Glutamatergic neuron (in vitro differentiated cells): ENCODE measurements at regions not wholly inside any gene's neighbourhood (a gene's known extent, or its start where the extent isn't known, plus 50 kb on each side); places are given as distances from the start of the nearest gene placed in this dataset.
"Not testable (repeated sequence)": the region's sequence is repeated elsewhere in the genome, so short reads cannot be mapped to it uniquely, and the experiment has no call there.

Source experiments
- DNase-seq: peaks from one replicate; pipeline ENCODE4 v3.0.0; 2022
- H3K27ac Mint-ChIP-seq: one replicate; pipeline ENCODE4 v1.8.0; 2020; ENCODE audit warnings: mild to moderate bottlenecking, mixed read lengths, inconsistent platforms; ENCODE audit not compliant: unreplicated experiment
- H3K27me3 Mint-ChIP-seq: one replicate; pipeline ENCODE4 v1.8.0; 2020; ENCODE audit warnings: mild to moderate bottlenecking, moderate library complexity, mixed read lengths, inconsistent platforms; ENCODE audit not compliant: unreplicated experiment
- H3K36me3 Mint-ChIP-seq: one replicate; pipeline ENCODE4 v1.8.0; 2020; ENCODE audit warnings: mild to moderate bottlenecking, mixed read lengths, inconsistent platforms; ENCODE audit not compliant: unreplicated experiment
- H3K4me1 Mint-ChIP-seq: one replicate; pipeline ENCODE4 v1.8.0; 2020; ENCODE audit warnings: mild to moderate bottlenecking, low read depth, mixed read lengths, inconsistent platforms; ENCODE audit not compliant: unreplicated experiment
- H3K4me3 Mint-ChIP-seq: one replicate; pipeline ENCODE4 v1.8.0; 2020; ENCODE audit warnings: mild to moderate bottlenecking, mixed read lengths, inconsistent platforms; ENCODE audit not compliant: unreplicated experiment
- H3K9me3 Mint-ChIP-seq: one replicate; pipeline ENCODE4 v1.8.0; 2020; ENCODE audit warnings: mild to moderate bottlenecking, moderate library complexity, mixed read lengths, inconsistent platforms; ENCODE audit not compliant: unreplicated experiment
- TF ChIP-seq, protein P1 (sequence below): fragments of 200-600 bp; sonication (generic); IDR thresholded peaks from one replicate; pipeline ENCODE4 v1.5.0; 2021; ENCODE audit not compliant: partially characterized antibody, unreplicated experiment

DNA sequence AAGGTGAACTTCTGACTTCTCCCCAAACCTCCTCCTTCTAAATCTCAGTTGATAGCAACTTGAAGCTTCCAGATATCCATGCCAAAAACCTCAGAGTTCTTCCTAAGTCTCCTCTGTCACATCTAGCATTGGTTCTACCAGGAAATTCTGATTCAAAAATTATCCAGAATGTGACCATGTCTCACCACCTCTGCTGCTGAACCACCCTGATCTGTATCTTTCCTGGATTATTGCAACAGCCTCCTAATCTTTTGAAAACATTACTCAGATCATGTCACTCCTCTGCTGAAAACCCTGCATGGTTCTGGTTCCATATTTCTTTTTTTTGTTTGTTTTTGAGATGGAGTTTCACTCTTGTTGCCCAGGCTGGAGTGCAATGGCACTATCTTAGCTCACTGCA, 78.7 kb upstream of the TNFSF11 start:
- Mint-ChIP-seq H3K4me3 (no peak overlapping the region), H3K4me1 (no peaks in the 10 kb centered on the region), H3K27ac (no peak overlapping the region), H3K36me3 (no peaks in the 10 kb centered on the region), H3K9me3 (no peaks in the 10 kb centered on the region), H3K27me3 (peaks cover 4% of the 10 kb centered on the region)
- TF ChIP-seq, protein P1, sequence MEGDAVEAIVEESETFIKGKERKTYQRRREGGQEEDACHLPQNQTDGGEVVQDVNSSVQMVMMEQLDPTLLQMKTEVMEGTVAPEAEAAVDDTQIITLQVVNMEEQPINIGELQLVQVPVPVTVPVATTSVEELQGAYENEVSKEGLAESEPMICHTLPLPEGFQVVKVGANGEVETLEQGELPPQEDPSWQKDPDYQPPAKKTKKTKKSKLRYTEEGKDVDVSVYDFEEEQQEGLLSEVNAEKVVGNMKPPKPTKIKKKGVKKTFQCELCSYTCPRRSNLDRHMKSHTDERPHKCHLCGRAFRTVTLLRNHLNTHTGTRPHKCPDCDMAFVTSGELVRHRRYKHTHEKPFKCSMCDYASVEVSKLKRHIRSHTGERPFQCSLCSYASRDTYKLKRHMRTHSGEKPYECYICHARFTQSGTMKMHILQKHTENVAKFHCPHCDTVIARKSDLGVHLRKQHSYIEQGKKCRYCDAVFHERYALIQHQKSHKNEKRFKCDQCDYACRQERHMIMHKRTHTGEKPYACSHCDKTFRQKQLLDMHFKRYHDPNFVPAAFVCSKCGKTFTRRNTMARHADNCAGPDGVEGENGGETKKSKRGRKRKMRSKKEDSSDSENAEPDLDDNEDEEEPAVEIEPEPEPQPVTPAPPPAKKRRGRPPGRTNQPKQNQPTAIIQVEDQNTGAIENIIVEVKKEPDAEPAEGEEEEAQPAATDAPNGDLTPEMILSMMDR, result no peak
- DNase-seq, result no peak

DNA sequence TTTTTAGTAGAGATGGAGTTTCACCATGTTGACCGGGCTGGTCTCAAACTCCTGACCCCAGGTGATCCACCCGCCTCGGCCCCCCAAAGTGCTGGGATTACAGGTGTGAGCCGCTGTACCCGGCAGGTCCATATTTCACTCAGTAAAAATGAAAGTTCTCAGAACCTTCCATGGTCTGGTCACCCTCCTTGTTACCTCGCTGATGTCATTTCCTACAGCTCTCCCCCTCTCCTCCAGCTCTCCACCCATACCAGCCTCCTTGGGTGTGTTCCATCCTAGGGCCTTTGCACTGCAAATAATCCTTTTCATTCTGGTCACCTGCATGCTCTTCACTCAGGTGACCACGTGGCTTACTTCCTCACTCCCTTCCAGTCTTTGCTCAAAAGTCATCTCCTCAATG, 78.2 kb upstream of the TNFSF11 start:
- TF ChIP-seq, protein P1, result no peak
- H3K4me3 Mint-ChIP-seq, result no peak overlapping the region
- no peaks in the 10 kb centered on the region for H3K36me3 Mint-ChIP-seq
- no peak overlapping the region for H3K27ac Mint-ChIP-seq
- H3K4me1 Mint-ChIP-seq, result no peaks in the 10 kb centered on the region
- no peaks in the 10 kb centered on the region for H3K9me3 Mint-ChIP-seq
- peaks cover 4% of the 10 kb centered on the region for H3K27me3 Mint-ChIP-seq
- DNase-seq, result no peak

DNA sequence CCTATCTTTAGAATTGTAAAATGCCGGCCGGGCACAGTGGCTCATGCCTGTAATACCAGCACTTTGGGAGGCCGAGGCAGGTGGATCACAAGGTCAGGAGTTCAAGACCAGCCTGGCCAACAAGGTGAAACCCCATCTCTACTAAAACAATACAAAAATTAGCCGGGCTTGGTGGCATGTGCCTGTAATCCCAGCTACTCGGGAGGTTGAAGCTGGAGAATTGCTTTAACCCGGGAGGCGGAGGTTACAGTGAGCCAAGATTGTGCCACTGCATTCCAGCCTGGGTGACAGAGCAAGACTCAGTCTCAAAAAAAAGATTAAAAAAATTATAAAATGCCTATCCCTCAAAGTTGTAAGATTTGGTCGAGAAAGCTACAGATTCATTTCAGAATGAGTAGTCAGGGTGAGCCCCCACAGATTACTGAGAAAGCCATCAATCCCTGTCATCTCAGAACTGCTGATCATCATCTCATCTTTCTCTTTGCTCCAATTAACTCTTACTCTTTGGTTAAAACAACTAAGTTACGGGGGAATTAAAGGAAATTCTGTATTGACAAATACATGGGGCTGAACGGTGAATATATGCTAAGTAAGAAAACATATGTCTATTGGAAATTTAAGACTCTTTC, 76.9 kb upstream of the TNFSF11 start:
- DNase-seq, H3K9me3 Mint-ChIP-seq, H3K36me3 Mint-ChIP-seq, H3K4me3 Mint-ChIP-seq, H3K27ac Mint-ChIP-seq, H3K27me3 Mint-ChIP-seq, H3K4me1 Mint-ChIP-seq: not testable (repeated sequence)

DNA sequence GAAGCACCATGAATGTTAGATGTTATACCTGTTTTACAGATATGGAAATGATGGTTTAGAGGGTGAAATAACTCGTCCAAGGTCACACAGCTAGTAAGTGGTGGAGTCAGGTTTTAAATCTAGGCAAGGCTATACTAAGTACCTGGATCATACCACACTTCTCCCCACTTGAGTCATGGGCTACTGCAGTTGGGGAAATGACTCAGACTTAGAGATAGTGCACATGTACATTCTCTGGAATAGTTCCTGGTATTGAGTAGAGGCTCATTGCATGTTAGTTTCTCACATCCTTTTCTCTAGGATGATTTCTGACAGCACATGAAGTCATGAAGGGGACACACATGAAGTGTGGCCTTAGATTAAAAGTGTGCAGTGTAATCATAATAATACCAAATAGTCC, 76.2 kb upstream of the TNFSF11 start:
- TF ChIP-seq, protein P1, result no peak
- no peaks in the 10 kb centered on the region for H3K4me1 Mint-ChIP-seq
- H3K36me3 Mint-ChIP-seq, result no peaks in the 10 kb centered on the region
- no peak overlapping the region for H3K4me3 Mint-ChIP-seq
- peaks cover 2% of the 10 kb centered on the region for H3K27me3 Mint-ChIP-seq
- no peak overlapping the region for H3K27ac Mint-ChIP-seq
- H3K9me3 Mint-ChIP-seq, result peaks cover 2% of the 10 kb centered on the region
- no peak for DNase-seq

DNA sequence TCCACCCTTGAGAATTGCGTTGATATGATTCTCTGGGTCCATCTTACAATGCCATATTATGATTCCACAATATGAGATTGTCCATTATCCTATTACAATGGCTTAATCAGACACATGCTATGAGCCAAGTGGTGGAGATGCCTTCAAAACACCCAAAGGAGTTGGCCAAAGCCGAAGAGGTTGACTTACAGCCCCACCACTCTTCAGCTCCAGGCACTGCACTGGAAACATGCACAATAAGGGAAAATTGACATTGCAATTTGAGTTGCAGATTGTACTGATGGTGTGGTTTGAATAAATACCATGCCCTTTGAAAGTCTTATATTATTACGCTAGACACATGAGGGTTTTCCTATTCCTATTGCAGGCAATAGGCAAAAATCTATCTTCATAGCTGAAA, 75.4 kb upstream of the TNFSF11 start:
- H3K4me1 Mint-ChIP-seq, result no peaks in the 10 kb centered on the region
- no peak overlapping the region for H3K27ac Mint-ChIP-seq
- H3K27me3 Mint-ChIP-seq, result peaks cover 2% of the 10 kb centered on the region
- no peaks in the 10 kb centered on the region for H3K36me3 Mint-ChIP-seq
- TF ChIP-seq, protein P1, result no peak
- peaks cover 2% of the 10 kb centered on the region for H3K9me3 Mint-ChIP-seq
- no peak for DNase-seq
- H3K4me3 Mint-ChIP-seq, result no peak overlapping the region
